ENCODE measurements at regions not wholly inside any gene's neighbourhood (a gene's known extent, or its start where the extent isn't known, plus 50 kb on each side); places are given as distances from the start of the nearest gene placed in this dataset.
"Not testable (repeated sequence)": the region's sequence is repeated elsewhere in the genome, so short reads cannot be mapped to it uniquely, and the experiment has no call there.

GRCh38 chr13:70981219-70981618 is 873.0 kb upstream of the KLHL1 start:
- DNase-seq, result not testable (repeated sequence)

DNA sequence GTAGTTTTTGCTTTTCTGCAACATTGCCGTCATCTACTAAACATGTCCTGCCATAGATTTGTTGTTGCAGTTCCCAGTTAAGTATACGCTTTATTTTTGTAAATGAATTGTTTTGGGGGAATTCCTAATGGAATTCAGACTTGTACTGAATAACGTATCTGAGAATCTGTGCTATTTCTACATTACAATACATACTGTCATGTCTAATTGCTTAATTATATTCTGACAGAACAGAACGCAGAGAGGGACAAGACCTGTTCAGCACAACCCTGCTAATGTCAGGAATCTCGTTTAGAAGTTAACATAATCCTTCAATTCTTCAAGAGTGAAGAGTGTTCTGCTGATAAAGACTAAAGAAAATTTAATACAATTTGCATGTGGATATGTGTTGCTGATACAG is 861.1 kb upstream of the KLHL1 start:
- no peak for DNase-seq

DNA sequence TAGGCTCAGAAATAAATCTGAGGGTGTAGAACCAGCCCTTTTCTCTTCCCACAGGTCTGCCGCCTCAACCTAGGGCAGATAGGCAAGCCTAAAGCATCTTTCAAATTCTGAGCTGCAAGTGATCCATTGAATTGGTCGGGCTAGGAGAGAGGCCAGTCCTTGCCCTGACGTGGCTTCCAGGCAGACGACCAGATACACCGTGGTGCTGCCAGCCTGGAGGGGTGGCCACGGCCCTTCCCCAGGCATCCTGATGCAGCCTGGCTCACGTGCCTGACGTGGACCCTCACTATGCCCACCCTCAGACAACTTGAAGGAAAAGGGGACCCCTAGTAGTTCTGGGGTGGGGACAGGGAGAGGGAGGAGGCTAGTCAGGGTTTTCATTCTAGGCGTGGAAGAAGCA is 859.3 kb upstream of the KLHL1 start:
- DNase-seq, result no peak

DNA sequence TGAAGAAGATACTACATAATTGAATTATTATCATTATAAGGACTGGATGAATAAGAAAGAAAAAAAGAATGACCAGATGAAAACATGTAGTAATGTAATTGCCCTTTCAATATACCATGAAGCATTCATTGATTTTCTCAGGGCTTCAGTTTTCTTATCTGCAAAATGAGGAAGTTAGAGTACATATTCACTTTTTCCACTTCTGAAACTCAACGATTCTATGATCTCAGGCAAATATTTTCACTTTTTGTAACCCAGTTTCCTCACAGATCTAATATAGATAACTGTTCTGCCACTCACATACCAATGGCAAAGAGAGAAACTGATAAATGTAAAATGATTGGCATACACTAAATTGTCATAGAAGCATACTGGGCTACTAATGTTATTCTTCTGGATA is 856.6 kb upstream of the KLHL1 start:
- no peak for DNase-seq

- DNase-seq, result no peak
Observed at GRCh38 chr13:70964124-70964523, 855.9 kb upstream of the KLHL1 start.

DNA sequence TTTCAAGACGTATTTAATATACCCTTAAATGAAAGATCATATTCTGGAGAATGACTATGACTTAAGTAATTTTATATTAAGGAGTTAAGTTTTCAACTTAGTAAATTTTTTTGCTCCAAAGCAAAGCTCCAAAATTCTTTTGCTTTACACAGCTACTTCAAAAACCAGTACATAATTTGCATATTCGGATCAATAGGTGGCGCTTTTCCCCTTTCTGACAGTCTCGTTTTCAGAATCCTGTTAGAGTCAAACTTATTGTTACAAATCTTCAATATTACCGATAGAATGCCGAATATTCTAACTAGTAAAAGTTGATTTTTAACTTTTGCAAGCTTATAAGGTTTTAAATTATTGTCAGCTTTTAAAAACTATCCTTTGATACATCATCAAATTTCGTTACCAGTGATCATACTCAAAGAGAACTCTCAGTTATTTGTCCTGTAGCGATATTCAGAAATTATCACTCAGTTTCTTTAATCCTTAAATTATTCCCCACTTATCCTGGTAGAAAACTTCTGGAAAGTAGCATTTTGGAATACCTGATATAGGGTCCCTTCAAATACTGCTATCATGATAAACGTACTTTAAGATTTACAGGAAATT is 852.7 kb upstream of the KLHL1 start:
- DNase-seq, result no peak

DNA sequence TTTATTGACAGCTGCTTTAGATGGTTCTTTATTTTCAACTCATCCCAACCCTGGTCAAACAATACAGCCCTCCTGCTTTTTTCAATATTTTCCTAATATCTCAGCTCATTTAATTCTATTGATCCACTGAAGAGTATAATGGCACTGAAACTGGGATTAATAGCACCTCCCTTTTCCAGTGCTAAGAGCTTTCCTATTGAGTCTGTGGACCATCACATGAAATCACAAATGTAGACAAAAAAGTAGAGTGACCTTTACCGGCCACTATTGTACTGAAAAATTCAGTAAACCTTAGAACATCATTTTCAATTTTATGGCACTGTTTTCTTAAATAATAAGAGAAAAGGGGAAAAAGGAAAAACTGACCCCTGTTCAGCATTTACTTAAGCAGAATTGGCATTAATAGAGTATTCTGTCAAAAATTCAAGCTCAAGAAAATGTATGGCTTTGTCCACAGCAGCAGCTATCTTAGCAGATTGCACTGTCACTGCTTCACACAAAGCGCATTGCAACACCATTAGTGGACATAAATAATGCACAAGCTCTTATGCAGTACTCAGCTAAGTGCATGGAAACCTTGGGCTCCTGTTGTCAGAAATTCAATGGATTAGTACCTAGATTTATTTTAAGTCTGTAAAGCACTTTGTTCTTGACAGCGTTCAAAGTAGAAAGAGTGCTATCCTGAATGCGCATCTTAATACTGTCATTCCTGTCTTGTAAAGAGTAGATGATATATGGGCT is 851.0 kb upstream of the KLHL1 start:
- DNase-seq, result no peak

- DNase-seq, result no peak
Observed at GRCh38 chr13:70955887-70956286, 847.6 kb upstream of the KLHL1 start.

DNA sequence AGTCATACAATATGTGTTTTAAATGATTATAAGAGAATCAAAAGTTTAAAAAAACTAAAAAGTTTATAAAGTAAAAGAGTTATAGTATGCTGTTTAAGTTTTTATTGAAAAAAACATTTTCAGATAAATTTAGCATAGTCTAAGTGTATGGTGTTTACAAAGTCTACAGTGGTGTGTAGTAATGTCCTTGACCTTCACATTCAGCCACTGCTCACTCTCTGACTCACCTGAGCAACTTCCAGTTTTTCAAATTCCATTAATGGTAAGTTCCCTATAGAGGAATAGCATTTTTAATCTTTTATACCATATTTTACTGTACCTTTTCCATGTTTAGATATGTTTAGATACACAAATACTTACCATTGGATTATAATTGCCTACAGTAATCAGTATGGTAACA is 842.4 kb upstream of the KLHL1 start:
- DNase-seq, result no peak

- DNase-seq, result no peak
Observed at GRCh38 chr13:70945506-70945905, 837.3 kb upstream of the KLHL1 start.

- DNase-seq, result no peak
Observed at GRCh38 chr13:70941454-70941853, 833.2 kb upstream of the KLHL1 start.

GRCh38 chr13:70938462-70938861 is 830.2 kb upstream of the KLHL1 start:
- no peak for DNase-seq

- DNase-seq, result no peak
Observed at GRCh38 chr13:70932511-70932910, 824.3 kb upstream of the KLHL1 start.

- DNase-seq, result no peak
Observed at GRCh38 chr13:70923863-70924752, 815.9 kb upstream of the KLHL1 start.

- no peak for DNase-seq
Observed at GRCh38 chr13:70911286-70911685, 803.0 kb upstream of the KLHL1 start.

- no peak for DNase-seq
Observed at GRCh38 chr13:70908795-70909194, 800.5 kb upstream of the KLHL1 start.

DNA sequence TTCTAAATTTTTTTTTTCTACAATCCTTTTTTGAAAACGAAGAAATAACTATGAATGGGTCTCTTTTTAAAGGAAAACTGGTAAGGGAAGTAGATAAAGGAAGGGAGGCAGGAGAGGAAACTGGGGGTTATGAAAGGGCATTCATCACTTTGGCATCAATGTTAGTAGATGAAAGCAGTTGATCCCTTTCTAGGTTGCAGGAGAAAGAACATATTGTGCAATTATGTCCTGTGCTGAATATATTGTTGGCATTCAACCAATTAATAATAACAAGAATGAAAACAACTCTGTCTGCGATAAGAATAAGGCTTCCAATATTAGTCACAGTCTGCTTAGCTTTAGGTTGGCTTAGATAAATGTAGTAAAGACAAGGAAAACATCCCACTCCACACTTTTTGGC is 796.8 kb upstream of the KLHL1 start:
- no peak for DNase-seq

DNA sequence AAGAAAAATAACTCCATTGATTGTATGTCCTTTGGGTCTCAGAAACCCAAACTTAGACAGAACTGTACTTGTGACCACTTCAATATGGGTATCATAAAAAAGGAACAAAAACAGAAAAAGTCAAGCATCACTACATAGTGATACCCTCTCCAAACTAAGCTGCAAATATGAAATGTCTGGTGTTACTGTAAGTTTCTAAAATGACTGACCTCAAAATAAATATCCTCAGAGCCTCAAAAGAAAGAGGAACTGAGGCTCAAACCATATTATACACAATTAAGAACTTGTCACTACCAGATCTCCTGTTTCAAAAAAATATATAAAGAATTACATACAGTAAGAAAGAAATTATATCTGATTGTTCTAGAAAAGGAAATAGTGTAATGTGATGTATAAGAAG is 787.9 kb upstream of the KLHL1 start:
- DNase-seq, result no peak

DNA sequence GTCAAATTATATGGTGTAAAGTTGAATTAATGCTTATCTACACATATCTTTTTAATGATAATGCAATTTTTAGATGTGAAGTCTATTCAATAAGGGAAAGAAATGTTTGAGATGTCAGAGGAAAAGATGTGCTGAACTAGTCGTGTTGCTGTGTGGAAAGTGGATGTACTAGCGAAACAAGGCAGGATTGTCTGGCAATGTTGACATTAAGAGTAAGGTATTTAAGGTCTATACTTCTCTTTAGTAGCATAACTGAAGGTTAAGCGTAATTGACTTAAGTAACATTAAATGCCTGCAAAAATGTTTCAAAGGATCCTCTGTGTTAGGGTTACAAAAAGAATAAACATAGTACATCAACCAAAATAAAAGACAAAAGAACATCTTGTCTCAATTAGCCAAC is 787.3 kb upstream of the KLHL1 start:
- DNase-seq, result no peak

DNA sequence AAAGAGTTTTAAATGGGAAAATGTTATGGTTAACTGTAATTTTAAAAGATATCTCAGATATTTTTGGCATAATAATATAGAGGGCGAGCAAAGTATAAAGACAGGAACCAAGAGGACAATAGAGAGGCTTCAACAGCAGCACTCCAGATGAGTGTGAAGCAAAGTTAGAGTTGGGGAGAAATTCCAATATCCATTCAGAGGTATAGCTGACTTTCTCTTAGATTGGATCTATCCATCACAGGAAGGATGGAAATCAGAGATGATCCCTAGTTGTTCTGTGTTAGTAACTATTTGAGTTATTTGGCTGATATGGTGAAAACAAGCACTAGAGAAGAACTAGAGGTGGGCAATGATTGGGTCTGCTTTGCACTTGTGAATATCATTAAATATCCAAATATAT is 786.0 kb upstream of the KLHL1 start:
- DNase-seq, result no peak

GRCh38 chr13:70893832-70894231 is 785.6 kb upstream of the KLHL1 start:
- no peak for DNase-seq

DNA sequence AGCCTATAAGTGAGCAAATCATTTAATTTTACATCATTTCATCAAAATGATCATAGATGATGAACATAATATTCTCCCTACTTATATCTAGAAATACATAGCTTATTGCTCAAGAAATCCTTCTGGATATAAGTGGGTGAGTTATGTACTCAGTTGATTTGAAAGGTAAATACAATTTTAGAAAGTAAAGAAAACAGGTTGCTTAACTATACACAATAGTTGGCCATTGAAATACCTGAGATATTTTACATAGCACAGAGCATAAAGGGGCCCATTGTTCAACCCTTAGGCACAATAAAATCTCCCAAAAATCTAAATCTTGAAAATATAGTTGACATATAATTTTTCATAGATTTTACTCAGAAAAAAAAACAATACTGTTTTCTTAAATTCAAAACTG is 782.0 kb upstream of the KLHL1 start:
- DNase-seq, result no peak

GRCh38 chr13:70889163-70889562 is 780.9 kb upstream of the KLHL1 start:
- no peak for DNase-seq

- DNase-seq, result no peak
Observed at GRCh38 chr13:70884196-70884595, 775.9 kb upstream of the KLHL1 start.

Measured in CD4-positive, alpha-beta T cell treated with Interleukin-6 for 4 hours (primary cell).